ENCODE measurements at regions not wholly inside any gene's neighbourhood (a gene's known extent, or its start where the extent isn't known, plus 50 kb on each side); places are given as distances from the start of the nearest gene placed in this dataset.

DNA sequence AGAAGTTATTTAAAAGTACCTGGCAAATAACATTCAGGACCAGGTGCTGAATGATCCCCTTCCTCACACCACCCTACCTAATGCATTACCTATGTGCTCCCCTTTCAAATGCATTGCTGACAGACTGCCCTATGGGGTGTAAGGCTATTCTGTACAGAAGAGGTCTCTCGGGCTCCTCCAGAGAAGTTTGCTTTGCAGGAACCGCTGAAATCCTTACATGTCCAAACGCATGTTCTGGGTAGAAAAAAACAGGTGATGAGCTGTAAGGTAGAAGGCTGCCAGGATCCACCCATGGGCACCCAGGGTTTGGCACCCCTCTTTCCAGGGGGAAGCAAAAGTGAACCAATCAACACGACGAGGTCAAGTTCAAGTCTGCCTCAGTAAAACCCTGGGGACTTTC lies 58.3 kb upstream of the TARBP1 start:
- TF ChIP-seq POLR2A (IDR thresholded peaks at IDR 0.05) (no peak), CTCF (IDR thresholded peaks at IDR 0.05) (no peak), POLR2AphosphoS5 (IDR thresholded peaks at IDR 0.05) (no peak), EP300 (IDR thresholded peaks at IDR 0.05) (no peak)

Data from upper lobe of left lung (tissue), 4 donors.